Smooth muscle cell (in vitro differentiated cells): ENCODE measurements at regions not wholly inside any gene's neighbourhood (a gene's known extent, or its start where the extent isn't known, plus 50 kb on each side); places are given as distances from the start of the nearest gene placed in this dataset.

ENCODE experiments used
- DNase-seq: peaks from one replicate; lab custom pipeline; 2025; ENCODE audit not compliant: unreplicated experiment; lab: John Stamatoyannopoulos, UW
- H2AFZ ChIP-seq: fragments of 200-600 bp; sonication (generic); 2 replicates; pipeline ENCODE4 v1.6.0; 2016; ENCODE audit warnings: antibody characterized with exemption, low read depth, mild to moderate bottlenecking
- H3F3A ChIP-seq: fragments of 200-600 bp; sonication (generic); 2 replicates; pipeline ENCODE4 v1.6.0; 2017; ENCODE audit warnings: antibody characterized with exemption, low read depth
- H3K27ac ChIP-seq: fragments of 200-600 bp; sonication (generic); 2 replicates; pipeline ENCODE4 v1.5.1; 2016; ENCODE audit warnings: low read depth, mild to moderate bottlenecking
- H3K27me3 ChIP-seq: fragments of 200-600 bp; sonication (generic); 2 replicates; pipeline ENCODE4 v1.6.1; 2016; ENCODE audit warnings: low read depth, mild to moderate bottlenecking
- H3K36me3 ChIP-seq: fragments of 200-600 bp; sonication (generic); 2 replicates; pipeline ENCODE4 v1.5.1; 2016; ENCODE audit warnings: low read depth
- H3K4me1 ChIP-seq: fragments of 200-600 bp; sonication (generic); 2 replicates; pipeline ENCODE4 v1.5.1; 2016; ENCODE audit warnings: low read depth
- H3K4me2 ChIP-seq: fragments of 200-600 bp; sonication (generic); 2 replicates; pipeline ENCODE4 v1.6.0; 2016; ENCODE audit warnings: mild to moderate bottlenecking
- H3K4me3 ChIP-seq: fragments of 200-600 bp; sonication (generic); 2 replicates; pipeline ENCODE4 v1.5.1; 2016; ENCODE audit warnings: mild to moderate bottlenecking
- H3K79me2 ChIP-seq: fragments of 200-600 bp; sonication (generic); 2 replicates; pipeline ENCODE4 v1.6.0; 2016; ENCODE audit warnings: low read depth, mild to moderate bottlenecking
- H3K9ac ChIP-seq: fragments of 200-600 bp; sonication (generic); 2 replicates; pipeline ENCODE4 v1.6.0; 2016; ENCODE audit warnings: low read depth
- H3K9me3 ChIP-seq: fragments of 200-600 bp; sonication (generic); replicated peaks from 2 replicates; pipeline ENCODE4 v1.5.1; 2016; ENCODE audit warnings: low read depth
- H4K20me1 ChIP-seq: fragments of 200-600 bp; sonication (generic); 2 replicates; pipeline ENCODE4 v1.6.0; 2016; ENCODE audit warnings: low read depth
- CTCF ChIP-seq: fragments of 200-600 bp; sonication (generic); IDR thresholded peaks from 2 replicates; pipeline ENCODE4 v1.5.1; 2017; ENCODE audit warnings: borderline replicate concordance, mild to moderate bottlenecking, antibody characterized with exemption; ENCODE audit not compliant: insufficient read depth, poor library complexity, severe bottlenecking
- WGBS: methylation state at CpG from one replicate; pipeline ENCODE4 v1.1.7; 2016; ENCODE audit warnings: low lambda C conversion rate; 5-methylcytosine and 5-hydroxymethylcytosine counted together

- H3K4me1 ChIP-seq = no peaks in the 10 kb centered on the region
- H3K9me3 ChIP-seq = no peaks in the 10 kb centered on the region
- H3K4me3 ChIP-seq = no peak overlapping the region
- no peak overlapping the region for H3K9ac ChIP-seq
- H2AFZ ChIP-seq = no peak overlapping the region
- no peak for TF ChIP-seq CTCF
- no peak overlapping the region for H3K27ac ChIP-seq
- 65% methylated on average over 3 of the region's 3 CpGs for WGBS
- H3K4me2 ChIP-seq = peak overlapping the region; percentile 28
- no peaks in the 10 kb centered on the region for H3F3A ChIP-seq
- no peaks in the 10 kb centered on the region for H3K27me3 ChIP-seq
- H4K20me1 ChIP-seq = no peaks in the 10 kb centered on the region
- no peaks in the 10 kb centered on the region for H3K79me2 ChIP-seq
- DNase-seq = no peak
- H3K36me3 ChIP-seq = no peaks in the 10 kb centered on the region
Observed at GRCh38 chr10:10865303-10865702, 152.4 kb upstream of the CELF2 start.

- Histone ChIP-seq H3K4me3 (no peak overlapping the region), H3F3A (no peaks in the 10 kb centered on the region), H2AFZ (no peak overlapping the region), H3K4me2 (no peak overlapping the region), H3K4me1 (peaks cover 3% of the 10 kb centered on the region), H4K20me1 (no peaks in the 10 kb centered on the region), H3K9ac (no peak overlapping the region), H3K36me3 (no peaks in the 10 kb centered on the region), H3K9me3 (no peaks in the 10 kb centered on the region), H3K27ac (no peak overlapping the region), H3K27me3 (no peaks in the 10 kb centered on the region), H3K79me2 (no peaks in the 10 kb centered on the region)
- WGBS = 78% methylated on average over 6 of the region's 6 CpGs
- TF ChIP-seq CTCF = no peak
- no peak for DNase-seq
Observed at GRCh38 chr10:10865913-10866312, 151.8 kb upstream of the CELF2 start.

- H3K27ac ChIP-seq = no peak overlapping the region
- DNase-seq = no peak
- WGBS = 38% methylated on average over 4 of the region's 4 CpGs
Observed at GRCh38 chr10:10869592-10869991, 148.1 kb upstream of the CELF2 start.

More at GRCh38 chr10:10869592-10869991, 148.1 kb upstream of the CELF2 start:
- Histone ChIP-seq H3K36me3 (no peaks in the 10 kb centered on the region), H3K79me2 (no peaks in the 10 kb centered on the region), H3F3A (no peaks in the 10 kb centered on the region), H3K4me2 (no peak overlapping the region), H3K9ac (no peak overlapping the region), H2AFZ (no peak overlapping the region), H4K20me1 (no peaks in the 10 kb centered on the region), H3K9me3 (no peaks in the 10 kb centered on the region), H3K4me1 (peaks cover 4% of the 10 kb centered on the region), H3K27me3 (no peaks in the 10 kb centered on the region), H3K4me3 (no peak overlapping the region)
- no peak for TF ChIP-seq CTCF
